Central memory CD4-positive, alpha-beta T cell (primary cell): ENCODE measurements at regions not wholly inside any gene's neighbourhood (a gene's known extent, or its start where the extent isn't known, plus 50 kb on each side); places are given as distances from the start of the nearest gene placed in this dataset.

Experiments used
- DNase-seq: peaks from one replicate; pipeline ENCODE4 v3.0.0; 2022

DNA sequence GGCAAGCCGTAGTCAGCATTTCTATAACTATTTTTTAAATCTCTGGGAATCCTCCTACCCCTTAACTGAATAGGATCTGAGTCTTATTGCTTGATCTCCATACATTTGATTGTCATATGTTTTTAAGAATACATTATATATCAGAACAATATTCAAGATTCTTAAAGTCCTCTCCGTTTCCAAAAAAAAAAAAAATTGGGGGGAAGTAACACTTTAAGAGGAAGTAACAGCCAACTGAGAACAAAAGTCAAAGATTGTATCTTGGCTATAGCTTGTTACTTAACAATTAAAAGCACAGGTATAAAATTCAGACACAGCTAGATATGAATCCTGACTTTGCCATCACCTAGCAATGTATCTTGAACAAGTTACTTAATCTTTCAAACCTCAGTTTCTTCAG, 169.9 kb upstream of the ADO start:
- no peak for DNase-seq

DNA sequence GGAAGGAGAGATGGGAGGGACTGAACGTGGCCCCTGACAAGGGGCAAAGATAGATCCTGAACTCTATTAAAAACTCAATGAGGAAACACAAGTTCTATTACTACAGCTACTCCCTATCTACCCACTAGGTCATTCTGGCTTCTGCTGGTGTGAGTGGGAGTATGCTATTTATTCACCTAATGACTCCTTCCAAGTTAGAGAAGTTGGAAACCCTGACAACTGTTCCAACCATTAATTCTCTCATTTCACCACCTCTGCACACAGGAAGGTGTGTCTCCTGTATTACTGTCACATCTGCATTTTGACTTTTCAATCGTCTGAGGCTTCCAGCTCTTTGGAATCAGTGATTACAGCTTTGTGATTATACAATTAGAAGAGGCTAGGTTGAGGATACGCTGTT, 169.4 kb upstream of the ADO start:
- no peak for DNase-seq

DNA sequence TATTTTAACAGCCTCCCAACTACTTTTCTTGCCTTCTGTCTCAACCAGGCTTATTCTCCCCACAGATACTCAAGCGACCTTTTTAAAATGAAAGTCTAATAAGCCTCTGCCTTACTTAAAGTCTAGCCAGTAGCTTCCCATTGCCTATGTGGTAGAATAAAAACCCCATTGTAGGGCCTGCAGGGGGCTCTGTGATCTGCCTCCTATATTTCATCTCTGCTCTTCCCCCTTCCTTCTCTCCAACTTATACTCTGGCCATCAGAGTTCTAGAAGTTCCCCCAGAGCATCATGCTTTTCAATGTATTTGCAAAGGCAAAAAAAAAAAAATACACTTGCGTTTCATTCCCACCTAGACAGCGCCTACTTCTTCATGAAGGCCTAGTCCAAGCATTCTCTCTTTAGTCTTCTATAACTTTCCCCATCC, 167.7 kb upstream of the ADO start:
- DNase-seq: no peak

DNA sequence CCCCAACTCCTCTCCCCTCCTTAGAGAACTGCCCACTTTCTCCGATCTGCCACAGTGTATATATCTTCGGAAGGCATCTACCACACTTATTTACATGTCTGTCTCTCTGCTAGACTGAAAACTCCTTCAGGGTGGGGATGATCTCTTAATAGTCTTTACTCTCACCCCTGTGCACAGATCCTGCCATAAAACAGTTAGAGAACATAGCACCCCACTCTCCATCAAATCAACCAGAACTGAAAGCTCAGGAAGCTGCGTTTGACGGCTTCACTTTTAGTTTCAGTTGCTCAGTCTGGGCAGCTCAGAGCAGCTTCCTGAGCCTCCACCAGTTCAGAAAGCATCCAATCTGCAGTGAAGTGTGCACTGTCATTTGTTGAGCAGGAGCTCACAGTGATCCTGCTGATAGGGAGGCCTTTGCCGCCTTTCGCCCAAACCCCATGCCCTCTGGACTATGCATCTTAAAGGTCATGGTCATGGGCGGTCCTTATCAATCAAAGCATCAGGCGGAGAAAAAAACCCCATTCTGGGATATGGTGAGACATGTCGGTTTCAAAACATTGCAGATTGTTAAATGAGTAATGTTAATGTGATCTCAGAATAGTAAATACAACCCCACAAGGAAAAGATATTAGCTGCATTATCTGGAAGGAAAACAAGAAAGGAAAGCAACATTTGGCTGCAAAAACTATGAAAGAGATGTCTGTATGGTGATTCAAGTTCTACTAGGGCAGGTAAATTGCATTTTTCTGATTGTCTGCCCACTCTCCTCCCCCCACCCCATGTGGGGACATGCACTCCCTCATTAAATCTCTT, 167.1 kb upstream of the ADO start:
- peak; percentile 73 for DNase-seq

DNA sequence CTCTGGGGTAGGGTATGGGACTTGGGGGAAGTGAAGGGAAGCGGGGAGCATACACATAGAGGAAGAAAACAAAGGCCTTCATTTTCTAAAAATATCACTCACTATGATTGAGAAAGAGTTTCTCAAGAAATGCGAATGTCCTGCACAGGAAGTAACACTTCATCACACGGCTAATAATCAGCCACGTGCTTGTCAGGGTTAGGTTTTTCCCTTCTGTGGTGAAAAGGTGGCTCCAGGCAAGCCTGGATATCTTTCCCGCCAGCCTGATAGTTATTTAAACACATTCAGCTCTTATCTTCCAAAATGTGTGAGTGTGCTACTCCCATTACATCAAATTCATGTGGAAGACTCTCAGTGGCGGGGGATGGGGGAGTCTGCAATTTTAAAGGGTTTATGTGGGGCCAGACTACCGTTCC, 166.4 kb upstream of the ADO start:
- DNase-seq: no peak

DNA sequence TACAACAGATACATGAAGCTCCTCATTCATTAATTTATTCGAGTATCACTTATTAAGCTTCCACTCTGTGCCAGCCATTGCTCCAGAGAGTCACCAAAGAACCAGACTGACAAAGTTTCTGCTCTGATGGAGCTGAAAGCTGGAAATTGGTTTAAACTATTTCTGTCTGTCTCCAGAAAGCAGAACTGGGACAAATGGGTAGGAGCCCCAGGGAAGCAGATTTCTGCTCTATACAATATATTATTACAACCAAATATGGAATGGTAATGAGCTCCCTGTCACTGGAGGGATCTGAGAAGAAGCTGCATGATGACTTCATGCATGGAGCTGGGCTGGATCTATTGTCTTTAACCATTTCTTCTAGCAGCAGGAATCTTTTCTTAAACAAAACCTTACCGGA, 165.4 kb upstream of the ADO start:
- DNase-seq: no peak

DNA sequence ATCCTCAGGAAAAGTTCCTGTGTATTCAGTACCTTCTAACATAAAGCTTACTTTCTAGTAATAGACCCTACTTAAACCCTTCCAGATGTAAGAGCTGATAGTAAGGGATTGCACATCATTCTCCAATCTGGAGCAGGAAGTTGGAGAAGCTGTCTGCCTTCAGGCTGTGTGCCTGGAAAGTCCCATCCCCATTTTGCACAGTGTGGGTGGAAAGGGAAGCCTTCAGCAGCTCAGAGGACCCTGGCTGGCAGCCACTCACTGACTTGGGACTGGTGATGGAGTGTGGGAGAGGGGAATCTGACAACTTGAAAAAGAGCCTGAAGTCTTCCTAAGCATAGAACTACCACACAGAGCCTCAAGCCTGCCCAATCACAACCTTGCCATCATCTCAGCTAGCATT, 164.1 kb upstream of the ADO start:
- DNase-seq: no peak

DNA sequence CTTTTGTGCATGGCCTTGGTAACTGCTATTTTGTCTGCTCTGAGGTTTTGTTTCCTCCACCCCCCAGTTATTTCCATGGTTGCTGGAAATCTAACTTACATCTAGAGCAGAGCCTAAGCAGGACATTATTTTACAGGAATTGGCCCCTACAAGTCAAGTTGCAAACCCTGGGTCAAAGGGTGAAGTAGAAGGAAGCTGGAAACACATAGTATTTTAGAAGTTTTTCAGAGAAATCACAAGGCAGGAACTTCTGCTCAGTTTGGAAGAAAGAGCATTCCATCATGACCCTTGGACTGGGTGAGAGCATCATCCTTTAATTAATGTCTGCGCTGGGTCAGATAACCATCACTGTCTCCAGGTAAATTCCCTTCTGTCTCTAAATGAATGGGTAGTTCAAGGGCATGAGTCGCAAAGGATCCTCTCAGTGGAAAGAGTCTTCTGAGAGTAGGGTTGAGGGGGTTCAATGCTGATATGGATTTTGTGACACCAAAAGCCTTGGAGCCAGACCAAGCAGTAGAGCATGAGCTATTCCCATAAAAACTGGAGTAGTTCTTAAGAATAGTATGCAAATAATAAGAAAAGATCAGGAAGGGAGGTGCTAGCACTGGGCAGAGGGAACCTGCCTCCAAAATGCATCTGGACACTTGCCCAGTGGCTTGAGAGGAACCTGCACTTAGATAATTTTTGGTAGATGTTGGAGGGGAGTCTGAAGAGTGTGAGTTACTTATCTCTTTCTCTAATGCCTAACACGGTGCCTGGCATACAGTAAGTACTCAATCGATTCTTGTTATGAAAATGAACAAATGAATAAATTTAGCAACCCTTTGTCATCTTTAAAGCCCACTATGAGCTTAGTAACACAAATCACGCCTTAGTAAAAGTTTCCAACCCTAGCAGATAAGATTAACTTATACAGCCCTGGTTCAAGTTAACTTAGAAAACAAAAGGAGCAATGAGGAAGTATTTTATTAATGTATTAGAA, 160.6 kb upstream of the ADO start:
- no peak for DNase-seq

DNA sequence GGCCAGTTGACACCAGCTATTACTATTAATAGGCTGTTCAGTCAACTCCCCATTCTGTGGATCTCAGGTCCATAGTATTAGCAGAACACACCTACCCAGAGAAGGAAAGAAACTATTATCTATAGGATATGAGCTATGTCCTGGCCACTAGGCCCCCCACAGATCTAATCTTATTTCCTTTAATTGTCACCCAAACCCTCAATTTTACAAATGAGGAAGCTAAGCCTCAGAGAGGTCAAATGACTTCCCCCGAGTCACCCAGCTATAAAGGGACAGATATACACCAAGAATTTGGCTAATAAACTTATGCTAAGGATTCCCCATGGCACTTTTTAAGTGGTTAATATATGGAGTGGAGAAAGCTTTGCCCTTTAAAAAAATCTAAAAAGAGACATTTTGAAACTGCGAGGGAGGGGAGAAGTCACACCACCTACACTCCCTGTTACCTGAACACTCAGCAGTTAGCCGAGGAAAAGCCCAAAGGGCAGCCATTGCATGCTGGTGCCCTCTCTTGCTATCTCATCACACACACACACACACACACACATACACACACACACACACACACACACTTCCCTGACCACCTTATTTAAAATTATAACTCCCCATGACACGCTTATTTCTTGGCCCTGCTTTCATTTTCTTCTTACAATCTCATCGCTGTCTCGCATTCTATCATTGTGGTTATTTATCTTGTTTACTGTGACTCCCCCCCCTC, 157.0 kb upstream of the ADO start:
- DNase-seq: no peak

DNA sequence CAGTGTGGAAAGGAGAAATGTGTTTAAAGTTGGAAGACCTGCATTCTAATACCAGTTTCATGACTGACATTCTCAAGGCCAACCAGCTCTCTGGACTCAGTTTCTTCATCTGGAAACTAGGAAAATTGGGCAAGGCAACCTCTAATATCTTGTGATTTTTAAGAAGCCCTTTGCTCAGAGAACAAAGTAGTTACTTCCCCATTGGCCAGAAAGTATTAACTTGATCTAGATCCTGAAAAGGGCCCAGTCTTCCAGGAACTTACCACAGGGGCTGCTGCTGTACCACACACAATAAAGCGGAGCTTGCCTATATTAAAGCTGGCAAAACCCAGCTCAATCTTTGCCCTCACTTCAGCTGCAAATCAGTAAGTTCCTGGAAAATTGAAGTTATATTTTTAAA, 155.6 kb upstream of the ADO start:
- no peak for DNase-seq

DNA sequence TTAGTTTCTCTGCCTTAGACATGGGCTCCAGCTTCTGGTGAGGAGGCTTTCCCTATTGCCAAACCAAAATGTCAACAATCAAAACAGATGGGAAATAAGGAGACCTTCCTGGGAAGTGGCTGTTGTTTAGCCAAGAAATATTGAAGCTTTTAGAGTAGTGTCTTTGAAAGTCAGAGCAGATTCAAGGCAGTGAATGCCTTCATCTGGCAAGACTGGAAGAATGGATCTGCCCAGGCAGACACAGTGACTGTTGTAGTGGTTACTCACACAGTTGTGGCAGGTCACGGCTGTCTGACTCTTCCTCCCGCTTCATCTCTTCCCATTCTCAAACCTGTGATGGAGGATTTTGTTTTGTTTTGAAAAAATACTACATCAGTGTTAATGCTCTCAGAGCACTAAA, 154.1 kb upstream of the ADO start:
- no peak for DNase-seq

DNA sequence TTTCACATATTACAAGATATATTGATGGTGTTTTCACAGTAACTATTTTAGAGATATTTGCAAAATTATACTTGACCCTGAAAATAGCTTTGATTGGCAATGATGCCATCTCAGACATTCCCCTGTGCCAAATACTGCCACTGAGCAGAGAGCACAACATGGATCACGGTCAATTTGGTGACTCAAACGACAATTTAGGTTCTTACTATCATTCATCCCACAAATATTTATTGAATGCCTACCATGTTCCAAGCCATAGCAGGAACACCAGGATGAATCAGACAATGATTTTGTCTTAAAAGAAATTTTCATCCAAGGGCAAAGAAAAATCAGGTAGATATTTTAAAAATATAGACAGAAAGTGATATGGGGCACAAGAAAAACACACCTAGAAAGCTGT, 153.2 kb upstream of the ADO start:
- DNase-seq: no peak

DNA sequence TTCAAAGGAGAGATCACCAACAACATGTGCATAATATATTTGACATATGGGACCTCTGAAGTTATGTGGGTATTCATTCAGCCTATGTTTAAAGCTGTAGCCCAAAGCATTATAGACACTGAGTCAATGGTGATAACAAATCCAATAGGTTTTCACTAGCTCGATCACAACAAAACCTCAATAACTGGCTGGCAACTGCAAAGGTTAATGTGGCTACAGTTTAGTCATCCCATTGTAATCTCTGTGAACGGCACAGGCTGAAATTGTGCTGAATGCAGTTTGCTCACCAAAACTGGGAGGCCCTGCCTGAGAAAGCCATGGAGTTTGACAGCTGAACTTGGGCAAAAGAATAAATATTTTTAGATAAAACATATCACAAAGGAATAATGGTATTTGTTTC, 152.4 kb upstream of the ADO start:
- DNase-seq: no peak

DNA sequence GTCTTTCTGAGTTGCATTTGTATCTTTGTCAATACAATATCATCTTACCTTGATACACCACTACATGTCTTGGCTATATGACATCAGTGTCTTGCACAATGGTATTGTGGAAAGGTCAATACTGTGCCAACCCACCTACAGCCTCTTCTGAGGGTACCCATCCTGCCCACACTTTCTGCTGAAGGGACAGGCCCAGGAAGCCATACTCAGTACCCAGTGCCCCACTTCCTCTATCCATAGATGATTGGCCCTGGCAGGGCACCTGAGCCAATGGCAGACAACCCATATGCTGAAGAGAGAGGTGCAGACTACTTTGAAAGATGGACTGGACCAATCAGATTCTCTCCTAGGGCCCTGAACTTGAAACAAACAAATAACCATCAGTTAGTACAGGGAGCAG, 152.0 kb upstream of the ADO start:
- DNase-seq: no peak

DNA sequence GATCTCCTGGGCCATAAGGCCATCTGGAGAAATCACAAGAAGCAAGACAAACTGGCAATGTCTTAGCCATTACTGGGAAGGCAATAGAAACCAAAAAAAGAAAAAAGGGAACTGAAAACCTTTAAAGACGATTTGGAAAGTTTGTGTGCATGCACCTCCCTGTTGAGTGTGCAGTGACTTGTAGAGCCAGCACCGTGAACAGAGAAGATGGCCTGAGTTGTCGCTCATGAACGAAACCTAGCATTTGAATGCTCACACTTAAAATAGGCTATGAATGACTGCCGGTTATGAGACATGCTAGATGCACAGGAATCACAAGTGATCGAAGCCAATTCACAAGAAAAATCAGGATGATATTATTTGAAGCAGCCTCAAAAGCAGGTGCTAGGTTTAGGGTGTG, 151.3 kb upstream of the ADO start:
- DNase-seq: no peak

DNA sequence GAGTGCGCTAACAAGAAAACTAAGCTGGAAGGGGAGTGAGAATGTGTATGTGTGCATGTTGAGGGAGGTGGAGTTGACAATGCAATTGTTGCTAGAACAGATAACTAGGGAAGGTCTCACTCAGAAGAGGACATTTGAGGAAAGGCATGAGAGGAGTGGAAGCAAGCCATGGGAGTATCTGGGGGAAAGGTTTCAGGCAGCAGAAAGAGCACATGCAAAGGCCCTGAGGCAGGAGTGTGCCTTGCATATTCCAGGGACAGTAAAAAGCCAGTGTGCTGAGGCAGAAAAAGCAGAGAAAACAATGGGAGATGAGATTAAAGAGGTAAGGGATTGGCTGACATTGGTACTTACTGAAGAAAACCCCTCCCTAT, 149.6 kb upstream of the ADO start:
- no peak for DNase-seq

DNA sequence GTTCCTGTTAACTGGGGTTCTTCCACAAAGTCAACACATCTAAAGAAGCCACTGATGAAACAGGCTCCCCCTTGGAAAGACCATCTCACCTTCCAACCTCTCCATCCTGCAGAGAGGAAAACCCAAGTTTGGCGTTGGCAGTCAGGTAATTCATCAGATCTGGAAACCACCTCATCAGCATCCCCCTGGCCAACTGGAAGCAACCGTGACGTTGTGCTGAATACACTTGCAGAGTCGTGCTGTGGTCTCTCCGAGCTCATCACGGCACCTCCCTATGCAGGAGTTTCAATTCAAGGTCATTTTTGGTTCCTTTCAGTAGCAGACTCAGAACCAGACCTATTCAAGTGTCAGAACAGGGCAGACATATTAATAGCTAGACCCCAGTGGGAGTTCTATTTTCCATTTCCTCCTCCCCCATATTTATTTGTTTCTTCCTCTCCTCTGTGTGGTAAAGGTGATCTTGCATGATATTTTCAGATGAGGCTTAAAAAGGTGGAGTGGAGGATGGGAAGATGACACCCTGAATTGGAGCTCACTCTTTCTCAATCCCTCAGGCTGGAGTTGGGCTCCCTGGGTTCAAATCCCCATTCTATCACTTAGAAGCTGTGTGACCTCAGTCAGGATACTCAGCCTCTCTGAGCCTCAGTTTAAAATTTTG, 149.1 kb upstream of the ADO start:
- no peak for DNase-seq

DNA sequence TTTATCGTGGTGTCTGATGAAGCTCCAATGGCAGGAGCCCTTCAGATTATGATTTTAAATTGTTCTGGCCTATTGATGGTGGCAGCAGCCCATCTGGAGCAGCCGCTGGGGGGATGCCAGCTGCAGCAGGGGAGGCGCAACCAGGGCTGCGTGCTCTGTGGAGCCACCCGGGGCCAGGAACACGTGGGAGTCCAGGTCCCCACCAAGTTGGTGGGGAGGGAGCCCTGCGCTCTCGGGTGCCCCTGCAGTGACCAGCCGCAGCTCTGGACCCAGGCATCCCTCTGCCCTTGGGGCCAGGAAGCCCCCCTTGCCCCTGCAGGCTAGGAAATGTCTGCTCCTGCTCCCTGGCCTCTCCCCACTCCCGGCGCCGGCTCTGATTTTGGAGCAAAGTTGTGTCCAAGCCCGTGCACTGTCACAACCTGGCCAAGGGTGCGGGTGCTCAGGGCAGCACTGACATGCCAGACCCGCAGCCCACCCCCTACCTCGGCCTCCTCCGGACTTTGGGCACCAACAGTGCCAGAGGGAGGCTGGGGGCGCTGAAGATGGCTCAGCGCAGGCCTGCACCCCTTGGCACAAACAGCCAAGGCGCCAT, 147.2 kb upstream of the ADO start:
- DNase-seq: no peak

DNA sequence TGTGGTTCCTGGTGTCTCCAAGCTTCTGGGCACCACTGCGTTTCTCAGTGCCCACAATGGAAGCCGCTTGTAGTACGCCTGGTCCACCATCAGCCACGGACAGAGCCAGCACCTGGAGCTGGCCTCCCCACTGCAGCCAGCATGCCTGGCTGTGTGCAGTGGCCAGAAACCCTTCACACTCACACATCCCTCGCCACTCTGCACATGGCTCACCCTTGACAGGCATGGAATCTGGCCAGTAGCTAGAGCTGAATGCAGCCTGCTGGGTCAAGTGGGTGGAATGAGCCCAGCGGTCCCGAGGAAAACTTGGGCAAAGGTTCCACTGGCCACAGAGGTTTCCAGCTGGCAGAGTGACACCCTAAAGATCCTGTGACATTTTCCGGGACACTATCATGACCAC, 146.0 kb upstream of the ADO start:
- no peak for DNase-seq

DNA sequence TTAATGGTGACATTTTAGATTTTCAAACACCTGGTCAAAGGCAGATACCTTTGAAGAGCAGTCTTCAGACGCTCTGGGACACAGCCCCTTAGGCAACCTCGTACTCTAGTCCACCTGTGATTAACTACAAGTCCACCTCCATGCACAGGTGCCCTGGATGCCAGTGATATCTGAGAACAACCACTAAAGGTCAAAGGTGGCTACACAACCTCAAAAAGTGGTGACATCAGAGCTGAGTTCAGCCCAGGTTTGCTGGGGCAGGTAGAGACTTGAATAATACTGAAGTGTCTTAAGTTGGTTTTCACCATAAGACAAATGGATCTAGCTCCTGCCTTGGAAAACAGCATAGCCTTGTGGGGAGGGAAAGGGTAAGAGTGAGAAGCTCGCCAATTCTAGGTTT, 143.4 kb upstream of the ADO start:
- no peak for DNase-seq

DNA sequence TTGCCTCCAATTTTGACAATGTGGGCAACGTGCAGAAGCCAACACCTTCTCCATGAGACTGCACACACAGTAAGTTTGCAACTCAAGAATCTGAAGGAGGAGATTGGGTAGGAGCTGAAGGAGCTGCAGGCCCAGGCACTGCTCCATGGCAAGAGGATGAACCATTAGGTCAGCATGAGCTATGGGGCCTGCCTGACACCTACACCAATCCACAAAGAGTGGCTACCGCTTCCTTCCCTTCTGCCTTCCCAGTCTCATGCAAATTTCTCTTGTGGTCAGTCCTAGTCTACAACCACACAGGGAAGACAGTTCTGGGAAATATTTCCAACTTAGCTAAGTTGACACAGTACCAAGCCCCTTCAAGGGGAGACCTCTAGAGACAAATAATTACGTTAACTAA, 142.0 kb upstream of the ADO start:
- no peak for DNase-seq

DNA sequence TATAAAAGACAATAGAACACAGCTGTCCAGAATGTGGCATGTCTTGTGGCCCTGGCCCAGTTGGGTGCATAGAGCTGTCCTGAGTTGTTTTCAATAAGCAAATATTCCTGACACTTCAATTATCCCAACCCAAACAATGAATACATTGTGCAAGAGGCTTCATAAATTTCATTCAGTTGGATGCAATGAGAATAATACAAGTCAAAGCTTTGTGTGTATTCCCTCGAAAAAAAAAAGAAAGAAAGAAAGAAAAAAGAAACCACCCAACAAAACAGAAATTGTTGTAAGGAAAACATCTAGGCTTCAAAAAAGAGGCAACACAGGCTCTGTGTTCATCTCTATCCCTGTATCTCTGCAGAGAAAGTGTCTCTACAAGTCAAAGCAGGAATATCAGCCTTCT, 138.7 kb upstream of the ADO start:
- DNase-seq: no peak

DNA sequence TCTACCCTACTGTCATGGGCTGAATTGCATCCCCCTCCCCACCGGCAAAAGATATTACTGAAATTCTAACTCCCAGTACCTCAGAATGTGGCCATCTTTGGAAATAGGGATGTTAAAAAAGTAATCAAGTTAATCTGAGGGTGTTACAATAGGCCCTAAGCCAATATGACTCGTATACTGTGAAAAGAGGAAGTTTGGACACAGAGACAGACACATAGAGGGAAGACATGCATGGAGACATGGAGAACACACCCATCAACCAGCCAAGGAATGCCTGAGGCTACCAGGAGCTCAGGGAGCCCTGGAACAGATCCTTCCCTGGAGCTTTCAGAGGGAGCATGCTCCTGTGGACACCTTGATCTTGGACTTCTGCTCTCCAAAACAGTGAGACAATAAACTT, 138.2 kb upstream of the ADO start:
- no peak for DNase-seq
